PC-9 (cell line): ENCODE measurements at regions not wholly inside any gene's neighbourhood (a gene's known extent, or its start where the extent isn't known, plus 50 kb on each side); places are given as distances from the start of the nearest gene placed in this dataset.
"Not testable (repeated sequence)": the region's sequence is repeated elsewhere in the genome, so short reads cannot be mapped to it uniquely, and the experiment has no call there.

ENCODE experiments used
- EZH2 ChIP-seq: fragments of 200-600 bp; sonication (generic); IDR thresholded peaks from 2 replicates; pipeline ENCODE4 v1.8.0; 2017; ENCODE audit warnings: antibody characterized with exemption, low read depth
- TF ChIP-seq, protein P1 (sequence below): fragments of 200-600 bp; sonication (generic); conservative IDR thresholded peaks from 2 replicates; pipeline ENCODE4 v1.6.1; 2017; ENCODE audit warnings: mixed run types, antibody characterized with exemption, mild to moderate bottlenecking, moderate library complexity

GRCh38 chr5:35531553-35531952, 86.1 kb upstream of the SPEF2 start:
- TF ChIP-seq, protein P1, sequence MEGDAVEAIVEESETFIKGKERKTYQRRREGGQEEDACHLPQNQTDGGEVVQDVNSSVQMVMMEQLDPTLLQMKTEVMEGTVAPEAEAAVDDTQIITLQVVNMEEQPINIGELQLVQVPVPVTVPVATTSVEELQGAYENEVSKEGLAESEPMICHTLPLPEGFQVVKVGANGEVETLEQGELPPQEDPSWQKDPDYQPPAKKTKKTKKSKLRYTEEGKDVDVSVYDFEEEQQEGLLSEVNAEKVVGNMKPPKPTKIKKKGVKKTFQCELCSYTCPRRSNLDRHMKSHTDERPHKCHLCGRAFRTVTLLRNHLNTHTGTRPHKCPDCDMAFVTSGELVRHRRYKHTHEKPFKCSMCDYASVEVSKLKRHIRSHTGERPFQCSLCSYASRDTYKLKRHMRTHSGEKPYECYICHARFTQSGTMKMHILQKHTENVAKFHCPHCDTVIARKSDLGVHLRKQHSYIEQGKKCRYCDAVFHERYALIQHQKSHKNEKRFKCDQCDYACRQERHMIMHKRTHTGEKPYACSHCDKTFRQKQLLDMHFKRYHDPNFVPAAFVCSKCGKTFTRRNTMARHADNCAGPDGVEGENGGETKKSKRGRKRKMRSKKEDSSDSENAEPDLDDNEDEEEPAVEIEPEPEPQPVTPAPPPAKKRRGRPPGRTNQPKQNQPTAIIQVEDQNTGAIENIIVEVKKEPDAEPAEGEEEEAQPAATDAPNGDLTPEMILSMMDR, result not testable (repeated sequence)
- not testable (repeated sequence) for TF ChIP-seq EZH2
